ENCODE measurements at regions not wholly inside any gene's neighbourhood (a gene's known extent, or its start where the extent isn't known, plus 50 kb on each side); places are given as distances from the start of the nearest gene placed in this dataset.

GRCh38 chr3:76789237-76789636 is 250.7 kb upstream of the ROBO2 start:
- BruUV-seq (replicated peaks): no TSS peak
- no peak overlapping the region for H3K4me2 ChIP-seq (ENCODE audit: low read length)
- ChIA-PET POLR2A (ENCODE audit: unreplicated experiment) (no interaction called here), CTCF (no interaction called here)
- DNase-seq: no peak
- H3K79me2 ChIP-seq (ENCODE audit: low read length): no peaks in the 10 kb centered on the region
- no peak overlapping the region for H3K9ac ChIP-seq (ENCODE audit: low read length)
- no peaks in the 10 kb centered on the region for H3F3A ChIP-seq (ENCODE audit: low read length, unreplicated experiment)
- H4K20me1 ChIP-seq (ENCODE audit: low read length): no peaks in the 10 kb centered on the region
- no peak overlapping the region for H2AFZ ChIP-seq (ENCODE audit: low read length)
- H3K36me3 ChIP-seq (ENCODE audit: low read depth, low read length): no peaks in the 10 kb centered on the region
- H3K9me2 ChIP-seq (replicated peaks; ENCODE audit: low read length): no peaks in the 10 kb centered on the region
- H3K9me3 ChIP-seq (ENCODE audit: low read length): no peaks in the 10 kb centered on the region
- no peak overlapping the region for H3K4me3 ChIP-seq (ENCODE audit: low read length)
- no peaks in the 10 kb centered on the region for H3K4me1 ChIP-seq (ENCODE audit: insufficient read depth, low read length)
- no peaks in the 10 kb centered on the region for H3K27me3 ChIP-seq (ENCODE audit: low read length)
- intact Hi-C loops (cut with micrococcal nuclease): no loop called here
- H3K27ac ChIP-seq (ENCODE audit: low read length): no peak overlapping the region
- TF ChIP-seq EZH2phosphoT487 (IDR thresholded peaks at IDR 0.05; ENCODE audit: borderline replicate concordance, low read length) (no peak), CTCF (conservative IDR thresholded peaks at IDR 0.05; ENCODE audit: low read depth, low read length) (no peak), EZH2 (IDR thresholded peaks at IDR 0.05; ENCODE audit: low read length, unreplicated experiment) (no peak)
- ATAC-seq: no peak

- POLR2A ChIA-PET (ENCODE audit: unreplicated experiment): no interaction called here
- CTCF ChIA-PET: no interaction called here
- Histone ChIP-seq H3K9me2 (replicated peaks; ENCODE audit: low read length) (no peaks in the 10 kb centered on the region), H2AFZ (ENCODE audit: low read length) (no peak overlapping the region), H3K4me1 (ENCODE audit: insufficient read depth, low read length) (no peaks in the 10 kb centered on the region), H3K36me3 (ENCODE audit: low read depth, low read length) (no peaks in the 10 kb centered on the region), H3K4me2 (ENCODE audit: low read length) (no peak overlapping the region), H3K79me2 (ENCODE audit: low read length) (no peaks in the 10 kb centered on the region), H3F3A (ENCODE audit: low read length, unreplicated experiment) (no peaks in the 10 kb centered on the region), H3K4me3 (ENCODE audit: low read length) (no peak overlapping the region), H3K9me3 (ENCODE audit: low read length) (no peaks in the 10 kb centered on the region), H3K9ac (ENCODE audit: low read length) (no peak overlapping the region), H3K27ac (ENCODE audit: low read length) (no peak overlapping the region), H4K20me1 (ENCODE audit: low read length) (no peaks in the 10 kb centered on the region), H3K27me3 (ENCODE audit: low read length) (peaks cover 3% of the 10 kb centered on the region; the same call in 1 of the 2 replicates)
- intact Hi-C loops (cut with micrococcal nuclease): no loop called here
- no peak for ATAC-seq
- TF ChIP-seq EZH2 (IDR thresholded peaks at IDR 0.05; ENCODE audit: low read length, unreplicated experiment) (no peak), CTCF (conservative IDR thresholded peaks at IDR 0.05; ENCODE audit: low read depth, low read length) (no peak)
- BruUV-seq (replicated peaks): no TSS peak
- no peak for DNase-seq
Measured at GRCh38 chr3:76811418-76811817, 228.5 kb upstream of the ROBO2 start.

- no TSS peak for BruUV-seq (replicated peaks)
- Histone ChIP-seq H2AFZ (ENCODE audit: low read length) (no peak overlapping the region), H3K4me1 (ENCODE audit: insufficient read depth, low read length) (no peaks in the 10 kb centered on the region), H3K9me3 (ENCODE audit: low read length) (no peaks in the 10 kb centered on the region), H3K27ac (ENCODE audit: low read length) (no peak overlapping the region), H3K4me3 (ENCODE audit: low read length) (no peak overlapping the region), H3K79me2 (ENCODE audit: low read length) (no peaks in the 10 kb centered on the region), H3K9ac (ENCODE audit: low read length) (no peak overlapping the region), H3K9me2 (replicated peaks; ENCODE audit: low read length) (no peaks in the 10 kb centered on the region), H3K36me3 (ENCODE audit: low read depth, low read length) (no peaks in the 10 kb centered on the region), H3K4me2 (ENCODE audit: low read length) (no peak overlapping the region), H3F3A (ENCODE audit: low read length, unreplicated experiment) (no peaks in the 10 kb centered on the region), H3K27me3 (ENCODE audit: low read length) (peaks cover 3% of the 10 kb centered on the region; the same call in 1 of the 2 replicates), H4K20me1 (ENCODE audit: low read length) (no peaks in the 10 kb centered on the region)
- POLR2A ChIA-PET (ENCODE audit: unreplicated experiment): no interaction called here
- ATAC-seq (no peak), DNase-seq (no peak)
- TF ChIP-seq EZH2 (IDR thresholded peaks at IDR 0.05; ENCODE audit: low read length, unreplicated experiment) (no peak), EZH2phosphoT487 (IDR thresholded peaks at IDR 0.05; ENCODE audit: borderline replicate concordance, low read length) (no peak), CTCF (conservative IDR thresholded peaks at IDR 0.05; ENCODE audit: low read depth, low read length) (no peak)
- intact Hi-C loops (cut with micrococcal nuclease): no loop called here
- CTCF ChIA-PET: no interaction called here
Measured at GRCh38 chr3:76812649-76813242, 227.2 kb upstream of the ROBO2 start.
